ENCODE measurements at regions not wholly inside any gene's neighbourhood (a gene's known extent, or its start where the extent isn't known, plus 50 kb on each side); places are given as distances from the start of the nearest gene placed in this dataset.

DNA sequence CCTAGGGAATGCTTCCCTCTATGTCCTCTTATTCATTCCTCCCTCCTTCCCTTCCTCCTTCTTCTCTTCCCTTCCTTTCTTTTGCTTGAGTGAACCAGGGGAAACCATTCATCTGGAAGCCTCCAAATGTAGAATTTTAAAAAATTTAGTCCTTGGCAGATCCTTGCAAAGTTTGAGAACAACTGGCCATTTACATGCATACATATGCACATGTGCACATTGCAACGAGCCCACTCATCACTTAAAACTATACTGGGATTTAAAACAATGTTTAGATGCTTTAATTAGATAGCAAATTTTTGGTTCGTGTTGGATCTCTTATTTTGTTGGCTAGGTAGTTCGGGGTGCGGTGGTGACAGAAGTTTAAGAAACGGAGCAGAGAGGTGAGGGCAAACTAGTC is 68.0 kb upstream of the HMGA2 start:
- no peaks in the 10 kb centered on the region for H3K9me3 ChIP-seq
- H3K36me3 ChIP-seq, result no peaks in the 10 kb centered on the region
- no peaks in the 10 kb centered on the region for H3K4me1 ChIP-seq
- H3K27me3 ChIP-seq, result no peaks in the 10 kb centered on the region
- no peak overlapping the region for H3K4me3 ChIP-seq
- H3K9ac ChIP-seq (ENCODE audit: low read depth in 2 of 2, low read length in 2 of 2), result no peak overlapping the region
- intact Hi-C loops (cut with DNase I), result no loop called here
- no peak overlapping the region for H3K27ac ChIP-seq
- TF ChIP-seq, protein P1, sequence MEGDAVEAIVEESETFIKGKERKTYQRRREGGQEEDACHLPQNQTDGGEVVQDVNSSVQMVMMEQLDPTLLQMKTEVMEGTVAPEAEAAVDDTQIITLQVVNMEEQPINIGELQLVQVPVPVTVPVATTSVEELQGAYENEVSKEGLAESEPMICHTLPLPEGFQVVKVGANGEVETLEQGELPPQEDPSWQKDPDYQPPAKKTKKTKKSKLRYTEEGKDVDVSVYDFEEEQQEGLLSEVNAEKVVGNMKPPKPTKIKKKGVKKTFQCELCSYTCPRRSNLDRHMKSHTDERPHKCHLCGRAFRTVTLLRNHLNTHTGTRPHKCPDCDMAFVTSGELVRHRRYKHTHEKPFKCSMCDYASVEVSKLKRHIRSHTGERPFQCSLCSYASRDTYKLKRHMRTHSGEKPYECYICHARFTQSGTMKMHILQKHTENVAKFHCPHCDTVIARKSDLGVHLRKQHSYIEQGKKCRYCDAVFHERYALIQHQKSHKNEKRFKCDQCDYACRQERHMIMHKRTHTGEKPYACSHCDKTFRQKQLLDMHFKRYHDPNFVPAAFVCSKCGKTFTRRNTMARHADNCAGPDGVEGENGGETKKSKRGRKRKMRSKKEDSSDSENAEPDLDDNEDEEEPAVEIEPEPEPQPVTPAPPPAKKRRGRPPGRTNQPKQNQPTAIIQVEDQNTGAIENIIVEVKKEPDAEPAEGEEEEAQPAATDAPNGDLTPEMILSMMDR (IDR thresholded peaks at IDR 0.05), result no peak
- no peak for DNase-seq

DNA sequence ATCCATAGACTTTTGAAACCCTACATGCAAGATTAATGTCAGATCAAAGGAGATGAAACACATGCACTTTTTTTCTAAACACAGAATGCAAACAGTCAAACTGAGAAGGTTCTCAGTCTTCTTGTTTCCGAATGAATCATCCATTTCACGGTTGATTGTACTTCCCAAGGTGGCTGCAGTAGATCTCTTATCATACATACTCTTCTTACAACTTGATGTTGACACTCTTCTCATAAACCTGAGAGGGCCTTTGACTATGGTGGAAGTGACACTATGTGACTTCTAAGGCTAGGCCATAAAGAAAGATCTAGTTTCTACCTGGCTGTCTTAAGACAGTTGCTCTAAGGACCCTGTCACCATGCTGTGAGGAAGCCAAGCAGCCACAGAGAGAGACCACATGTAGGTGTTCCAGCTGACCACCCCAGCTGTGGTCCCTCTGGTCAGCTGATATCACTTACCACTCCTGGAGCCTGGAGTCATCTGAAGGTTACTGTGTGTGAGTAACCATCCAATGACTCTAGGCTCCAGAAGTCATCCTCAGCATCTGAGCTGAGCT is 67.2 kb upstream of the HMGA2 start:
- H3K9ac ChIP-seq (ENCODE audit: low read depth in 2 of 2, low read length in 2 of 2), result no peak overlapping the region
- no peak for DNase-seq
- intact Hi-C loops (cut with DNase I), result no loop called here
- no peaks in the 10 kb centered on the region for H3K4me1 ChIP-seq
- no peaks in the 10 kb centered on the region for H3K36me3 ChIP-seq
- H3K27me3 ChIP-seq, result no peaks in the 10 kb centered on the region
- no peak overlapping the region for H3K27ac ChIP-seq
- TF ChIP-seq, protein P1 (IDR thresholded peaks at IDR 0.05), result no peak
- H3K9me3 ChIP-seq, result no peaks in the 10 kb centered on the region
- H3K4me3 ChIP-seq, result no peak overlapping the region

DNA sequence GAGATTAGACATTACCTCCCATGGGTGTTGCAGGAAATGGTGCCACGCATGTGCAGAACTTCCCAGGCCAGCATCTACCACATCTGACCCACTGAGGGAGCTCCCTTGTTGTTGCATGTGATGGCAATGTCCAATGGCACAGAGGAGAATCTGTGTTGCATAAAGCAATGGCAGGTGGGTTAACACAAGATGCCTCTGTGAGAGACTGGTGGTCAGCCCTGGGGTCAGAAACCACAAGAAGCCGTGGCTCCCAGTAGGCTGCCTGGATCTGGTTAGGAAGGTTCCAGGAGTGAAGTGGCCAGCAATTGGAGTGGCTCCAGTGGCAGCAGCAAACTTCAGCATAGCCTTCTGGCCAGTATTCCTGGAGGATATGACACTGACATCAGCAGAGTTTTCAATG is 65.9 kb upstream of the HMGA2 start:
- H3K27ac ChIP-seq, result no peak overlapping the region
- intact Hi-C loops (cut with DNase I), result no loop called here
- TF ChIP-seq, protein P1 (IDR thresholded peaks at IDR 0.05), result no peak
- no peaks in the 10 kb centered on the region for H3K27me3 ChIP-seq
- no peaks in the 10 kb centered on the region for H3K9me3 ChIP-seq
- DNase-seq, result no peak
- no peak overlapping the region for H3K4me3 ChIP-seq
- H3K9ac ChIP-seq (ENCODE audit: low read depth in 2 of 2, low read length in 2 of 2), result no peak overlapping the region
- no peaks in the 10 kb centered on the region for H3K4me1 ChIP-seq
- H3K36me3 ChIP-seq, result no peaks in the 10 kb centered on the region

DNA sequence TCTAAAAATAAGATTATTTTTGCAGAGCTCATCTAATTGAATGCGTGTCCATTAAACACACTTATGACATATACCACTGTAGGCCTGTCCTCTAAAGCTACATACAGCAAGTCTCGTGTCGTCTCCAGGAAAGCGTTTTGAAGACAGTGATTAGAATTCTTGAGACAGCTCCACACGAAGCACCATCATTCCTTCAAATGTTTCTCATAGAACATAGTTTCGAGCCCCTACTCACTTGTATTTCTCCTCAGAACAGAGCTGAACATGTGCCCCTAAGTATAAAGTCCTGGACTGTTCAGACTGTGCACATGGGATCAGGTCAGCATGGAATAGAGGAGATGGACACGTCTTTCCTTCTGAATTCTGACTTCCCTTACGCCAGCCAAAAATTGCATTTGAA is 64.5 kb upstream of the HMGA2 start:
- Histone ChIP-seq H3K36me3 (no peaks in the 10 kb centered on the region), H3K9me3 (no peaks in the 10 kb centered on the region), H3K4me1 (no peaks in the 10 kb centered on the region), H3K27ac (no peak overlapping the region), H3K27me3 (no peaks in the 10 kb centered on the region), H3K4me3 (no peak overlapping the region), H3K9ac (ENCODE audit: low read depth in 2 of 2, low read length in 2 of 2) (no peak overlapping the region)
- TF ChIP-seq, protein P1 (IDR thresholded peaks at IDR 0.05), result no peak
- intact Hi-C loops (cut with DNase I), result no loop called here
- no peak for DNase-seq

DNA sequence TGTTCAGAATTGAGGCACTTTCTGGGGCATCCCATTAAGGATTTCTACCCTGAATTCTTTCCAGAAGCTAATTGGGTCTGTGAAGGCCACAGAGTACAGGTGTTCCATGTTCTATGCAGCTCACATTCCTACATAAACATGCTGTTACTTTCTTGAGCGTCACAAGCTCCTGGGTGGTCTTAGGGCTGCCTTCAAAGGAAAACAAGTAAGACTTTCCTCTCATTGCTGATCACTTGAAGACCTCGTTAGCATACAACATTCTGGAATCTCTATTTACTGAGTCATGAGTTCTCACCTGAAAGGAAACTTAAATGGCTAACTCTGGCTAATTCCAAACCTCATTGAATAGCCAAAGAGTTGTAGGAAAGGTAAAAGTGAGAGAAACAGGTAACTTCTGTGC is 63.0 kb upstream of the HMGA2 start:
- Histone ChIP-seq H3K4me1 (no peaks in the 10 kb centered on the region), H3K36me3 (no peaks in the 10 kb centered on the region), H3K27me3 (no peaks in the 10 kb centered on the region), H3K9me3 (no peaks in the 10 kb centered on the region), H3K9ac (ENCODE audit: low read depth in 2 of 2, low read length in 2 of 2) (no peak overlapping the region), H3K27ac (no peak overlapping the region), H3K4me3 (no peak overlapping the region)
- TF ChIP-seq, protein P1 (IDR thresholded peaks at IDR 0.05), result no peak
- no peak for DNase-seq
- intact Hi-C loops (cut with DNase I), result no loop called here
